A549 (cell line): ENCODE measurements at regions not wholly inside any gene's neighbourhood (a gene's known extent, or its start where the extent isn't known, plus 50 kb on each side); places are given as distances from the start of the nearest gene placed in this dataset.

Experiments
- MAZ ChIP-seq: fragments of 150-350 bp; IDR thresholded peaks from 2 replicates; pipeline ENCODE4 v1.6.1; 2014; ENCODE audit warnings: antibody characterized with exemption, low read depth, low read length, borderline replicate concordance
- PHF8 ChIP-seq: fragments of 200-600 bp; sonication (generic); IDR thresholded peaks from 2 replicates; pipeline ENCODE4 v1.6.1; 2016; ENCODE audit warnings: low read depth, mild to moderate bottlenecking, antibody characterized with exemption, moderate library complexity, borderline replicate concordance
- POLR2AphosphoS2 ChIP-seq: conservative IDR thresholded peaks from 2 replicates; pipeline ENCODE4 v1.6.1; 2012; ENCODE audit warnings: low read length, improper control_type of control experiment, inconsistent platforms
- RFX5 ChIP-seq: fragments of 450-650 bp; IDR thresholded peaks from 2 replicates; pipeline ENCODE4 v1.7.1; 2014; ENCODE audit warnings: antibody characterized with exemption, mild to moderate bottlenecking, moderate library complexity
- TF ChIP-seq, protein P1 (sequence below): fragments of >200 bp; sonication (Bioruptor Twin); formaldehyde crosslinking; IDR thresholded peaks from 3 replicates; pipeline ENCODE4 v1.5.1; 2016

- no peak for TF ChIP-seq PHF8
- TF ChIP-seq MAZ: no peak
- TF ChIP-seq POLR2AphosphoS2: no peak
- TF ChIP-seq, protein P1, sequence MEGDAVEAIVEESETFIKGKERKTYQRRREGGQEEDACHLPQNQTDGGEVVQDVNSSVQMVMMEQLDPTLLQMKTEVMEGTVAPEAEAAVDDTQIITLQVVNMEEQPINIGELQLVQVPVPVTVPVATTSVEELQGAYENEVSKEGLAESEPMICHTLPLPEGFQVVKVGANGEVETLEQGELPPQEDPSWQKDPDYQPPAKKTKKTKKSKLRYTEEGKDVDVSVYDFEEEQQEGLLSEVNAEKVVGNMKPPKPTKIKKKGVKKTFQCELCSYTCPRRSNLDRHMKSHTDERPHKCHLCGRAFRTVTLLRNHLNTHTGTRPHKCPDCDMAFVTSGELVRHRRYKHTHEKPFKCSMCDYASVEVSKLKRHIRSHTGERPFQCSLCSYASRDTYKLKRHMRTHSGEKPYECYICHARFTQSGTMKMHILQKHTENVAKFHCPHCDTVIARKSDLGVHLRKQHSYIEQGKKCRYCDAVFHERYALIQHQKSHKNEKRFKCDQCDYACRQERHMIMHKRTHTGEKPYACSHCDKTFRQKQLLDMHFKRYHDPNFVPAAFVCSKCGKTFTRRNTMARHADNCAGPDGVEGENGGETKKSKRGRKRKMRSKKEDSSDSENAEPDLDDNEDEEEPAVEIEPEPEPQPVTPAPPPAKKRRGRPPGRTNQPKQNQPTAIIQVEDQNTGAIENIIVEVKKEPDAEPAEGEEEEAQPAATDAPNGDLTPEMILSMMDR: no peak
- TF ChIP-seq RFX5: no peak
Observed at GRCh38 chr1:17923666-17924065, 168.5 kb downstream of the ACTL8 start.
